GM12874 (cell line): ENCODE measurements at regions not wholly inside any gene's neighbourhood (a gene's known extent, or its start where the extent isn't known, plus 50 kb on each side); places are given as distances from the start of the nearest gene placed in this dataset.

ENCODE experiments used
- CTCF ChIP-seq: IDR thresholded peaks from 2 replicates; pipeline ENCODE4 v1.5.1; 2011; ENCODE audit warnings: low read depth, mild to moderate bottlenecking, control low read depth, low read length, moderate library complexity; ENCODE audit not compliant: insufficient read depth

GRCh38 chr4:180710628-180711337 is 1532.4 kb upstream of the TENM3 start:
- no peak for TF ChIP-seq CTCF

- TF ChIP-seq CTCF = no peak
These were observed 1525.7 kb upstream of the TENM3 start for GRCh38 chr4:180717451-180718033.

- no peak for TF ChIP-seq CTCF
These were observed 1521.8 kb upstream of the TENM3 start for GRCh38 chr4:180721356-180721755.

- no peak for TF ChIP-seq CTCF
These were observed 1516.6 kb upstream of the TENM3 start for GRCh38 chr4:180726611-180727010.

- no peak for TF ChIP-seq CTCF
These were observed 1515.7 kb upstream of the TENM3 start for GRCh38 chr4:180727478-180727877.

- TF ChIP-seq CTCF = no peak
These were observed 1508.3 kb upstream of the TENM3 start for GRCh38 chr4:180734753-180735432.

- no peak for TF ChIP-seq CTCF
These were observed 1501.5 kb upstream of the TENM3 start for GRCh38 chr4:180741703-180742102.
